Upper lobe of left lung (tissue), 4 donors: ENCODE measurements at regions not wholly inside any gene's neighbourhood (a gene's known extent, or its start where the extent isn't known, plus 50 kb on each side); places are given as distances from the start of the nearest gene placed in this dataset.

Experiments used
- CTCF ChIP-seq, 6 experiments: fragments of 450-650 bp in 4 of 6; fragments of 200-600 bp in 2 of 6; sonication (generic) in 2 of 6; IDR thresholded peaks; one replicate each; pipeline ENCODE4 v1.5.1; 2016 to 2019; ENCODE audit warnings: antibody characterized with exemption in 6 of 6
- EP300 ChIP-seq, 4 donors: sonication (generic); formaldehyde crosslinking; IDR thresholded peaks; one replicate each; pipeline ENCODE4 v1.5.1; 2017; ENCODE audit warnings: antibody characterized with exemption in 4 of 4, control low read depth in 2 of 4

- TF ChIP-seq CTCF (IDR thresholded peaks at IDR 0.05) (no peak), EP300 (IDR thresholded peaks at IDR 0.05) (no peak)
Measured at GRCh38 chr11:131278472-131278871, 91.9 kb upstream of the NTM start.
